22Rv1 (cell line): ENCODE measurements at regions not wholly inside any gene's neighbourhood (a gene's known extent, or its start where the extent isn't known, plus 50 kb on each side); places are given as distances from the start of the nearest gene placed in this dataset.

Experiments used
- H3K27ac ChIP-seq: fragments of 450-650 bp; 2 replicates; pipeline ENCODE4 v1.5.1; 2017
- ZFX ChIP-seq: fragments of 450-650 bp; IDR thresholded peaks from 2 replicates; pipeline ENCODE4 v1.6.1; 2017; ENCODE audit warnings: antibody characterized with exemption, borderline replicate concordance
- TF ChIP-seq, protein P1 (sequence below): fragments of 450-650 bp; IDR thresholded peaks from 2 replicates; pipeline ENCODE4 v1.5.1; 2017; ENCODE audit warnings: mild to moderate bottlenecking

DNA sequence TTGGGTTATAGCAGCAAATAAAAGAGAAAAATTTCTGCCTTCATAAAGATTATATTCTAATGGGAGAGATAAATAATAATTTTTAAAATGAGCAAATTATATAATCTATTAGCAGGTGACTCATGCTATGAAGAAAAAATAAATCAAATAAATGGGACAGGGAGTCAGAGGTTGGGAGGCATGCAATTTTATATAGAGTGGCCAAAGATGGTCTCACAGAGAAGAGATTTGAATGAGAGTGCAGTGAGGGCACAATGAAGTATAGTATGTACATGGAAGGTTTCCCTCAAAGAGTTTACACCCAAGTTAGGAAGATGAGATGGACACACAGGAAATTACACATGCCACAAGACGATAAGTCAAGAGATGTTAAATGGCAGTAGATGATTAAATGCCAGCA is 369.4 kb downstream of the TXNL1 start:
- TF ChIP-seq, protein P1, sequence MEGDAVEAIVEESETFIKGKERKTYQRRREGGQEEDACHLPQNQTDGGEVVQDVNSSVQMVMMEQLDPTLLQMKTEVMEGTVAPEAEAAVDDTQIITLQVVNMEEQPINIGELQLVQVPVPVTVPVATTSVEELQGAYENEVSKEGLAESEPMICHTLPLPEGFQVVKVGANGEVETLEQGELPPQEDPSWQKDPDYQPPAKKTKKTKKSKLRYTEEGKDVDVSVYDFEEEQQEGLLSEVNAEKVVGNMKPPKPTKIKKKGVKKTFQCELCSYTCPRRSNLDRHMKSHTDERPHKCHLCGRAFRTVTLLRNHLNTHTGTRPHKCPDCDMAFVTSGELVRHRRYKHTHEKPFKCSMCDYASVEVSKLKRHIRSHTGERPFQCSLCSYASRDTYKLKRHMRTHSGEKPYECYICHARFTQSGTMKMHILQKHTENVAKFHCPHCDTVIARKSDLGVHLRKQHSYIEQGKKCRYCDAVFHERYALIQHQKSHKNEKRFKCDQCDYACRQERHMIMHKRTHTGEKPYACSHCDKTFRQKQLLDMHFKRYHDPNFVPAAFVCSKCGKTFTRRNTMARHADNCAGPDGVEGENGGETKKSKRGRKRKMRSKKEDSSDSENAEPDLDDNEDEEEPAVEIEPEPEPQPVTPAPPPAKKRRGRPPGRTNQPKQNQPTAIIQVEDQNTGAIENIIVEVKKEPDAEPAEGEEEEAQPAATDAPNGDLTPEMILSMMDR = no peak
- no peak for TF ChIP-seq ZFX
- no peak overlapping the region for H3K27ac ChIP-seq

DNA sequence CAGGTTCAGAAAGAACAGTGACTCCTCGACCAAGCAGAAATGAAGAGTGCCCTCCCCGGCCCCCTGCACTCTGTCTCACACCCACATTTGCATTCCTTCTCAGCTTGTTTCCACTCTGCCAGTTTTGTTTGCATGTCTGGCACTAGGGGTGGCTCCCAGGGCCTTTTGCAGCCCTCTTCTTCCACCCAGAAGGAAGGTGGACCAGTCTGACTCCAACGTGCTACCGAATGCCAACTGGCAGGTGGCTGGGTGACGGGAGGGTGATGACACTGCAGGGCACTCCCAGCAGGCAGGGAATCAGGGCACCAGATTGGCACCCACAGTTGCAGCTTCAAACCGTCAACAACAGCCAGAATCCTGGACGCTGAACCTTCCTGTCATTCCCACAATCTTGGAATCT is 371.1 kb downstream of the TXNL1 start:
- H3K27ac ChIP-seq = no peak overlapping the region
- TF ChIP-seq, protein P1 = no peak

DNA sequence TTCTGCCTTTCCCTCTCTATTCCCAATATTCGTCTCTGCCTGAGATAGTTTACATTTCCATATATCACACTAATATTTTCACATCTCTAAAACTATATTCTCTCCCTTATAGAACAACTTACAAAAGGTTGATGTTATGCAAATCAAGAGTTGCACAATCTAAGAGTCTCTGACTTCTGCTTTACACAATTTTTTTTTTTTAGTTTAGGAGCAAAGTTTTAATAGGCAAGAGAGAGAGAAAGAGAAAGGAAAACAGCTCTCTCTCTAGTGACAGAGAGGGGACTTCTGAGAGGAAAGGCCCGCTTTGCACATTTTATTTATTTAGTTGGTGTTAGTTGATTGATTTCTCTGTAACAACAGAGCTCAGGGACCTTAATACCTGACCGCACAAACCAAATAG is 380.2 kb downstream of the TXNL1 start:
- TF ChIP-seq, protein P1 = no peak
- no peak for TF ChIP-seq ZFX

DNA sequence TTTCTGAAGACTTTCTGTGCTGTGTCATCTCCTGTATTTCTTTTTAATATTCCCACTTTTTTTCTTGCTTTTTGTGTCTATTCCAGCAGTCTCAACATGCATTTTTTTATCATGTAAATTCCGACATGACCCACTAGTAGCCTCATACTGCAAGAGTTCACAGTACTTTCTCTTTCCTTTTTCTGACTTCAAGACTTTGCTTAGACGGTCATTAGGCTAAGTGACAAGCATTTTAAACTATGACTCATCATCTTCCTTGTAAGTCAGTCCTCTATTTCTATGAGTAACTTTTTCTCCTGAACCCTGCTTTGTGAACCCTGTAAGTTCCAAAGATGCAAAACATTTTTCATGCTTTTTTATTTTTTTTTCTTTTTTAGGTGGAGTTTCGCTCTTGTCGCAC is 381.2 kb downstream of the TXNL1 start:
- no peak for TF ChIP-seq ZFX
- TF ChIP-seq, protein P1 = no peak
- H3K27ac ChIP-seq = no peak overlapping the region

More for the DNA sequence above, 380.2 kb downstream of the TXNL1 start:
- no peak overlapping the region for H3K27ac ChIP-seq

DNA sequence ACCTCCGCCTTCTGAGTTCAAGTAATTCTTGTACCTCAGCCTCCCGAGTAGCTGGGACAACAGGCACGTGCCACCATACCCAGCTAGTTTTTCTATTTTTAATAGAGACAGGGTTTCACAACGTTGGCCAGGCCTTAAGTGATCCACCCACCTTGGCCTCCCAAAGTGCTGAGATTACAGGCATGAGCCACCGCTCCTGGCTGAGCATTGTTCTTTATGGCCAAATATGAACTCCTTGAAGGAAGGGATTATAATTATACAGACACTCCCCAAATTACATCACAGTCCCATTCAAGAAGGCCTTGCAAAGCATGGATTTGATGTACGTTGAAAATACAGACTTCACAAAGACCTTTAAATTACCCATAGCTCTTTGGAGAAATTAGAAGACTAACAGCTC is 381.7 kb downstream of the TXNL1 start:
- H3K27ac ChIP-seq = no peak overlapping the region
- TF ChIP-seq, protein P1 = no peak
- TF ChIP-seq ZFX = no peak

DNA sequence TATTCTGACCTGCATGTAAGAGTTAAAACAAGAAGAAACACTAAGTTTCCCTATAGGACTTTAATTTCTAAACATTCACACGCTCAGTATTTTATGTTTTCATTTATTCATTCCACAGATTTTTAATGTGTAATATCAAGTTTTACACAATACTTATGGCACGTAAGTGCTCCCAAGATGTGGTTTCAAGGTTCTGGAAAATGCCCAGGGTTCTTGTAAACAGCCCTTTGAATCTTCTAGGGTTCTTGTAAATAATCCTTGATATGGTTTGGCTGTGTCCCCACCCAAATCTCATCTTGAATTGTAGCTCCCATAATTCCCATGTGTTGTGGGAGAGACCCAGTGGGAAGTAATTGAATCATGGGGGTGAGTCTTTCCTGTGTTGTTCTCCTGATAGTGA is 383.0 kb downstream of the TXNL1 start:
- no peak overlapping the region for H3K27ac ChIP-seq
- no peak for TF ChIP-seq ZFX
- TF ChIP-seq, protein P1 = no peak

DNA sequence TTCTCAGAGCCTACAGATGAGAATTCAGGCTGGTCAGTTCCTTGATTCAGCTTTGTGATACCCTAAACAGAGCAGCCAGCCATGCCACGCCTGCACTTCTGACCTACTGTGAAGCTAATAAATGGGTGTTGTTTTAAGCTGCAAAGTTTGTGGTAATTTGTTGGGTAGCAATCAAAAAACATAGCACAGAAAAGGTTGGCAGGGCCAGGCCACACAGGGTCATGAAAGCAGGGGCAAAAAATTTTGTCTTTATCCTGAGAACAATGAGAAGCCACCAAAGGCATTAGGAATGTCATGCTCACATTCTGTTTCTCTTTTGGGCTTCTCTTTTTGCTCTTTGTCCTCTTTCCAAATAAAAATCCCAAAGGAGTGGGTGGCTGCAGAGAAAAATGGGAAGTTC is 385.9 kb downstream of the TXNL1 start:
- no peak overlapping the region for H3K27ac ChIP-seq
- TF ChIP-seq, protein P1 = no peak
- TF ChIP-seq ZFX = no peak
